ENCODE measurements at regions not wholly inside any gene's neighbourhood (a gene's known extent, or its start where the extent isn't known, plus 50 kb on each side); places are given as distances from the start of the nearest gene placed in this dataset.
"Not testable (repeated sequence)": the region's sequence is repeated elsewhere in the genome, so short reads cannot be mapped to it uniquely, and the experiment has no call there.

GRCh38 chr2:87458938-87459337 lies 288.9 kb upstream of the PLGLB2 start:
- TF ChIP-seq CTCF, POLR2A (IDR thresholded peaks at IDR 0.05): not testable (repeated sequence)
